SK-N-SH (cell line): ENCODE measurements at regions not wholly inside any gene's neighbourhood (a gene's known extent, or its start where the extent isn't known, plus 50 kb on each side); places are given as distances from the start of the nearest gene placed in this dataset.

Experiments used
- CTCF ChIA-PET: fragments of 300-600, 350-600 bp; formaldehyde crosslinking; extraction: SDS; loops from one replicate; lab custom pipeline; 2021; lab: Yijun Ruan, JAX
- POLR2A ChIA-PET: fragments of 350-600 bp; sonication (Branson Sonifier 250); formaldehyde crosslinking; extraction: SDS; loops from one replicate; lab custom pipeline; 2020; ENCODE audit warnings: antibody characterized with exemption, inconsistent platforms; lab: Yijun Ruan, JAX
- DNase-seq: peaks from one replicate; pipeline ENCODE4 v3.0.0; 2012
- H2AFZ ChIP-seq: fragments of 200-600 bp; sonication (generic); 2 replicates; pipeline ENCODE4 v1.8.1; 2016; ENCODE audit warnings: antibody characterized with exemption, mild to moderate bottlenecking, low read depth
- H3F3A ChIP-seq: fragments of 200-600 bp; sonication (generic); replicated peaks from 2 replicates; pipeline ENCODE3; 2016; ENCODE audit warnings: antibody characterized with exemption, mild to moderate bottlenecking; ENCODE audit not compliant: insufficient read depth
- H3K27ac ChIP-seq, 2 experiments: fragments of 200-500 bp in 1 of 2; fragments of 200-600 bp in 1 of 2; sonication (Bioruptor generic) in 1 of 2; sonication (generic), shearing (Covaris generic) in 1 of 2; 2 replicates each; pipeline versions ENCODE4 v1.5.1 to v1.6.1; 2014 to 2016; ENCODE audit warnings: low read depth in 2 of 2, inconsistent platforms in 1 of 2, low read length in 1 of 2, mild to moderate bottlenecking in 1 of 2, mixed read lengths in 1 of 2
- H3K27me3 ChIP-seq: fragments of 200-600 bp; sonication (generic), shearing (Covaris generic); 2 replicates; pipeline ENCODE4 v1.6.1; 2016; ENCODE audit warnings: mixed run types; ENCODE audit not compliant: insufficient read depth
- H3K36me3 ChIP-seq, 2 experiments: fragments of 200-500 bp in 1 of 2; fragments of 200-600 bp in 1 of 2; sonication (Bioruptor generic) in 1 of 2; sonication (generic) in 1 of 2; replicated peaks in 1 of 2; 2 replicates each; pipeline versions ENCODE3 to v1.5.1; 2014 to 2016; ENCODE audit warnings: low read length in 1 of 2, mild to moderate bottlenecking in 1 of 2; ENCODE audit not compliant: insufficient read depth in 2 of 2, control insufficient read depth in 1 of 2
- H3K4me1 ChIP-seq, 2 experiments: fragments of 200-500 bp in 1 of 2; fragments of 200-600 bp in 1 of 2; sonication (Bioruptor generic) in 1 of 2; sonication (generic), shearing (Covaris generic) in 1 of 2; 2 replicates each; pipeline versions ENCODE4 v1.5.1 to v1.6.1; 2014 to 2016; ENCODE audit warnings: low read depth in 1 of 2, low read length in 1 of 2, mixed run types in 1 of 2; ENCODE audit not compliant: insufficient read depth in 2 of 2, control insufficient read depth in 1 of 2
- H3K4me2 ChIP-seq: fragments of 200-600 bp; sonication (generic), shearing (Covaris generic); 2 replicates; pipeline ENCODE4 v1.6.1; 2017; ENCODE audit warnings: mixed run types
- H3K4me3 ChIP-seq, 2 experiments: fragments of 200-500 bp in 1 of 2; fragments of 200-600 bp in 1 of 2; sonication (Bioruptor generic) in 1 of 2; sonication (generic), shearing (Covaris generic) in 1 of 2; 2 replicates each; pipeline versions ENCODE4 v1.5.1 to v1.8.1; 2014 to 2016; ENCODE audit warnings: low read depth in 2 of 2, inconsistent platforms in 1 of 2, low read length in 1 of 2, mild to moderate bottlenecking in 1 of 2, mixed read lengths in 1 of 2, moderate library complexity in 1 of 2
- H3K79me2 ChIP-seq: fragments of 200-600 bp; sonication (generic); 2 replicates; pipeline ENCODE4 v1.8.1; 2017; ENCODE audit warnings: mild to moderate bottlenecking; ENCODE audit not compliant: insufficient read depth
- H3K9ac ChIP-seq: fragments of 200-600 bp; sonication (generic); 2 replicates; pipeline ENCODE4 v1.6.1; 2017; ENCODE audit warnings: mixed run types
- H3K9me2 ChIP-seq: fragments of 200-600 bp; sonication (generic); 2 replicates; pipeline ENCODE4 v1.6.1; 2017; ENCODE audit warnings: mixed run types
- H3K9me3 ChIP-seq: fragments of 200-600 bp; sonication (generic); 2 replicates; pipeline ENCODE4 v1.6.1; 2017; ENCODE audit warnings: mixed run types, mild to moderate bottlenecking, moderate library complexity
- H4K20me1 ChIP-seq: fragments of 200-600 bp; sonication (generic); 2 replicates; pipeline ENCODE4 v1.6.1; 2017; ENCODE audit warnings: mild to moderate bottlenecking, mixed run types; ENCODE audit not compliant: insufficient read depth
- CHD2 ChIP-seq: fragments of 150-350 bp; IDR thresholded peaks from 2 replicates; pipeline ENCODE4 v1.6.1; 2018; ENCODE audit warnings: low read length; ENCODE audit not compliant: partially characterized antibody
- ELF1 ChIP-seq: IDR thresholded peaks from 2 replicates; pipeline ENCODE4 v1.4.0; 2012
- FOSL2 ChIP-seq: IDR thresholded peaks from 2 replicates; pipeline ENCODE4 v1.4.0; 2012; ENCODE audit warnings: low read depth, mild to moderate bottlenecking, moderate library complexity, borderline replicate concordance
- JUND ChIP-seq: IDR thresholded peaks from 2 replicates; pipeline ENCODE4 v1.4.0; 2012
- RCOR1 ChIP-seq: fragments of 150-350 bp; IDR thresholded peaks from 2 replicates; pipeline ENCODE4 v1.6.1; 2017; ENCODE audit warnings: antibody characterized with exemption, low read length
- RXRA ChIP-seq: IDR thresholded peaks from 2 replicates; pipeline ENCODE4 v1.4.0; 2012; ENCODE audit warnings: low read depth, mild to moderate bottlenecking, borderline replicate concordance
- TCF12 ChIP-seq: IDR thresholded peaks from 2 replicates; pipeline ENCODE4 v1.4.0; 2012
- USF1 ChIP-seq: IDR thresholded peaks from 2 replicates; pipeline ENCODE4 v1.4.0; 2012; ENCODE audit warnings: low read depth, borderline replicate concordance
- YY1 ChIP-seq: IDR thresholded peaks from 2 replicates; pipeline ENCODE4 v1.4.0; 2012; ENCODE audit warnings: low read depth, mild to moderate bottlenecking
- WGBS: methylation state at CpG from one replicate; pipeline ENCODE4 v1.1.6; 2017; ENCODE audit warnings: low lambda C conversion rate; 5-methylcytosine and 5-hydroxymethylcytosine counted together
- TF ChIP-seq, protein P1 (sequence below): IDR thresholded peaks from 2 replicates; pipeline ENCODE4; 2012

GRCh38 chr18:4510711-4511110 is 55.6 kb upstream of the DLGAP1 start (continued):
- TF ChIP-seq RXRA = no peak

DNA sequence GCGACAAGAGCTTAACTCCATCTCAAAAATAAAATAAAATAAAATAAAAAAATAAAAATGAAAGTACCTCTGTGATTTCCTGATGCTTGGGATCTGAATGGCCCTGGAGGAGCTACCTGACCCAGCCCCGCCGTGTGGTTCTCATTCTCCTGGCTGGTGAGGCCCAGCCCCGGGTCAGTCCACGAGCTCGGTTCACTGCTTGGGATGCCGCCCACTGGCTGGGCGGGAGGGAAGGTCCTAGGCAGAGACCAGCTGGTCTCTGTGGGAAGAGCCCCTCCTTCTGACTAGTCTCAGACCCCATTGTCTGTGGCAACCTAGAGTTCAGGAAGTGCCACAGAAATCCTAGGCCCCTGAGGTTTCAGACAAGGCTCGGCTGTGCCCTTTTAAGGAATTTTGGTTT is 55.1 kb upstream of the DLGAP1 start:
- CTCF ChIA-PET = no interaction called here
- Histone ChIP-seq H3K27ac (no peak overlapping the region), H3K4me1 (no peaks in the 10 kb centered on the region), H3K79me2 (no peaks in the 10 kb centered on the region), H3K36me3 (no peaks in the 10 kb centered on the region), H3F3A (no peaks in the 10 kb centered on the region), H3K4me3 (no peak overlapping the region), H2AFZ (no peak overlapping the region), H3K4me2 (no peak overlapping the region), H4K20me1 (no peaks in the 10 kb centered on the region), H3K9me2 (no peaks in the 10 kb centered on the region), H3K9me3 (no peaks in the 10 kb centered on the region; the same call in 1 of the 2 replicates), H3K9ac (no peak overlapping the region), H3K27me3 (no peaks in the 10 kb centered on the region)
- TF ChIP-seq USF1 = no peak
- TF ChIP-seq ELF1 = no peak
- no peak for TF ChIP-seq CHD2
- TF ChIP-seq JUND = no peak
- no peak for TF ChIP-seq YY1
- TF ChIP-seq RCOR1 = no peak
- TF ChIP-seq, protein P1, sequence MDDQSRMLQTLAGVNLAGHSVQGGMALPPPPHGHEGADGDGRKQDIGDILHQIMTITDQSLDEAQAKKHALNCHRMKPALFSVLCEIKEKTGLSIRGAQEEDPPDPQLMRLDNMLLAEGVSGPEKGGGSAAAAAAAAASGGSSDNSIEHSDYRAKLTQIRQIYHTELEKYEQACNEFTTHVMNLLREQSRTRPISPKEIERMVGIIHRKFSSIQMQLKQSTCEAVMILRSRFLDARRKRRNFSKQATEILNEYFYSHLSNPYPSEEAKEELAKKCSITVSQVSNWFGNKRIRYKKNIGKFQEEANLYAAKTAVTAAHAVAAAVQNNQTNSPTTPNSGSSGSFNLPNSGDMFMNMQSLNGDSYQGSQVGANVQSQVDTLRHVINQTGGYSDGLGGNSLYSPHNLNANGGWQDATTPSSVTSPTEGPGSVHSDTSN = no peak
- TF ChIP-seq TCF12 = no peak
- no peak for TF ChIP-seq FOSL2
- POLR2A ChIA-PET = no interaction called here
- no peak for DNase-seq
- WGBS = 28% methylated on average over 8 of the region's 9 CpGs
